Thymus (tissue), 11 donors: ENCODE measurements at regions not wholly inside any gene's neighbourhood (a gene's known extent, or its start where the extent isn't known, plus 50 kb on each side); places are given as distances from the start of the nearest gene placed in this dataset.

Source experiments
- DNase-seq, 9 donors: peaks; one replicate each; pipeline ENCODE4 v3.0.0-alpha.2; 2013; ENCODE audit warnings: low spot score in 9 of 9, low read depth in 6 of 9, missing footprints in 1 of 9
- H3K27ac ChIP-seq, 2 donors: one replicate each; pipeline ENCODE4 v1.5.1; 2013; ENCODE audit warnings: control low read depth in 1 of 2, low read depth in 1 of 2, low read length in 1 of 2, mild to moderate bottlenecking in 1 of 2, moderate library complexity in 1 of 2
- H3K27me3 ChIP-seq, 2 donors: one replicate each; pipeline ENCODE4 v1.5.1; 2013; ENCODE audit warnings: low read length in 1 of 2; ENCODE audit not compliant: control insufficient read depth in 2 of 2, insufficient read depth in 1 of 2
- H3K36me3 ChIP-seq, 2 donors: one replicate each; pipeline ENCODE4 v1.5.1; 2013; ENCODE audit warnings: low read length in 1 of 2, mild to moderate bottlenecking in 1 of 2, moderate library complexity in 1 of 2; ENCODE audit not compliant: control insufficient read depth in 2 of 2, insufficient read depth in 2 of 2
- H3K4me1 ChIP-seq, 2 donors: one replicate each; pipeline ENCODE4 v1.5.1; 2013; ENCODE audit warnings: low read length in 2 of 2; ENCODE audit not compliant: control insufficient read depth in 2 of 2, insufficient read depth in 2 of 2
- H3K4me3 ChIP-seq, 2 donors: one replicate each; pipeline ENCODE4 v1.5.1; 2013; ENCODE audit warnings: low read length in 2 of 2, control low read depth in 1 of 2, mild to moderate bottlenecking in 1 of 2
- H3K9me3 ChIP-seq, 2 donors: one replicate each; pipeline ENCODE4 v1.5.1; 2013; ENCODE audit warnings: low read length in 1 of 2, mild to moderate bottlenecking in 1 of 2; ENCODE audit not compliant: control insufficient read depth in 2 of 2, insufficient read depth in 1 of 2
- WGBS: extraction: QIAGEN DNeasy Blood & Tissue Kit; methylation state at CpG from one replicate; pipeline ENCODE4 v1.1.7; 2013; 5-methylcytosine and 5-hydroxymethylcytosine counted together
- donor health status: healthy.

GRCh38 chr18:76568731-76569130 is 73.7 kb upstream of the ZNF516 start:
- H3K9me3 ChIP-seq: no peaks in the 10 kb centered on the region
- H3K4me3 ChIP-seq: no peak overlapping the region
- no peak for DNase-seq
- H3K27me3 ChIP-seq: peaks cover 0 to 2% of the 10 kb centered on the region in 2 donors
- H3K36me3 ChIP-seq: no peaks in the 10 kb centered on the region
- no peak overlapping the region for H3K27ac ChIP-seq
- no peaks in the 10 kb centered on the region for H3K4me1 ChIP-seq
- 92% methylated on average over 1 of the region's 1 CpG for WGBS

GRCh38 chr18:76567835-76568445 is 72.9 kb upstream of the ZNF516 start:
- no peak for DNase-seq
- Histone ChIP-seq H3K27ac (no peak overlapping the region), H3K36me3 (no peaks in the 10 kb centered on the region), H3K4me3 (no peak overlapping the region), H3K4me1 (no peaks in the 10 kb centered on the region), H3K9me3 (no peaks in the 10 kb centered on the region), H3K27me3 (peaks cover 0 to 2% of the 10 kb centered on the region in 2 donors)
- 83% methylated on average over 13 of the region's 13 CpGs for whole genome bisulfite sequencing

GRCh38 chr18:76566987-76567386 is 71.9 kb upstream of the ZNF516 start:
- no peak overlapping the region for H3K27ac ChIP-seq

GRCh38 chr18:76565238-76566173 is 70.5 kb upstream of the ZNF516 start:
- H3K27me3 ChIP-seq: peaks cover 0 to 2% of the 10 kb centered on the region in 2 donors
- 39% methylated on average over 23 of the region's 23 CpGs for WGBS
- peak overlapping the region; percentile 3 to 57 for H3K27ac ChIP-seq
- DNase-seq: peak in 5 of 9 donors; percentile 16 to 46 (median 19)
- no peaks in the 10 kb centered on the region for H3K4me1 ChIP-seq
- H3K4me3 ChIP-seq: no peak overlapping the region
- no peaks in the 10 kb centered on the region for H3K9me3 ChIP-seq
- H3K36me3 ChIP-seq: no peaks in the 10 kb centered on the region

More at GRCh38 chr18:76566987-76567386, 71.9 kb upstream of the ZNF516 start:
- DNase-seq: no peak
- Histone ChIP-seq H3K4me3 (no peak overlapping the region), H3K27me3 (peaks cover 0 to 2% of the 10 kb centered on the region in 2 donors), H3K9me3 (no peaks in the 10 kb centered on the region), H3K4me1 (no peaks in the 10 kb centered on the region), H3K36me3 (no peaks in the 10 kb centered on the region)
- 85% methylated on average over 5 of the region's 5 CpGs for WGBS

GRCh38 chr18:76564655-76565237 is 69.7 kb upstream of the ZNF516 start:
- Histone ChIP-seq H3K36me3 (no peaks in the 10 kb centered on the region), H3K4me3 (no peak overlapping the region), H3K27ac (peak overlapping the region in 1 of 2 donors; percentile 57), H3K9me3 (no peaks in the 10 kb centered on the region), H3K4me1 (no peaks in the 10 kb centered on the region), H3K27me3 (peaks cover 0 to 2% of the 10 kb centered on the region in 2 donors)
- 79% methylated on average over 4 of the region's 4 CpGs for WGBS
- DNase-seq: no peak

- 92% methylated on average over 8 of the region's 8 CpGs for WGBS
- H3K9me3 ChIP-seq: no peaks in the 10 kb centered on the region
- no peak for DNase-seq
- H3K27ac ChIP-seq: peak overlapping the region in 1 of 2 donors; percentile 57
- no peak overlapping the region for H3K4me3 ChIP-seq
- H3K36me3 ChIP-seq: no peaks in the 10 kb centered on the region
- no peaks in the 10 kb centered on the region for H3K4me1 ChIP-seq
- H3K27me3 ChIP-seq: peaks cover 0 to 5% of the 10 kb centered on the region in 2 donors
These were observed 69.1 kb upstream of the ZNF516 start for GRCh38 chr18:76564117-76564516.

- Histone ChIP-seq H3K27me3 (peaks cover 0 to 5% of the 10 kb centered on the region in 2 donors), H3K36me3 (no peaks in the 10 kb centered on the region), H3K9me3 (no peaks in the 10 kb centered on the region), H3K4me1 (no peaks in the 10 kb centered on the region), H3K4me3 (no peak overlapping the region), H3K27ac (no peak overlapping the region)
- 97% methylated on average over 30 of the region's 30 CpGs for WGBS
- no peak for DNase-seq
These were observed 67.5 kb upstream of the ZNF516 start for GRCh38 chr18:76562286-76563122.

- peaks cover 0 to 2% of the 10 kb centered on the region in 2 donors for H3K27me3 ChIP-seq
- 91% methylated on average over 18 of the region's 18 CpGs for WGBS
- H3K9me3 ChIP-seq: no peaks in the 10 kb centered on the region
- H3K4me3 ChIP-seq: no peak overlapping the region
- DNase-seq: no peak
- H3K4me1 ChIP-seq: no peaks in the 10 kb centered on the region
- H3K36me3 ChIP-seq: no peaks in the 10 kb centered on the region
- no peak overlapping the region for H3K27ac ChIP-seq
These were observed 64.0 kb upstream of the ZNF516 start for GRCh38 chr18:76558881-76559667.
